ENCODE measurements at regions not wholly inside any gene's neighbourhood (a gene's known extent, or its start where the extent isn't known, plus 50 kb on each side); places are given as distances from the start of the nearest gene placed in this dataset.

DNA sequence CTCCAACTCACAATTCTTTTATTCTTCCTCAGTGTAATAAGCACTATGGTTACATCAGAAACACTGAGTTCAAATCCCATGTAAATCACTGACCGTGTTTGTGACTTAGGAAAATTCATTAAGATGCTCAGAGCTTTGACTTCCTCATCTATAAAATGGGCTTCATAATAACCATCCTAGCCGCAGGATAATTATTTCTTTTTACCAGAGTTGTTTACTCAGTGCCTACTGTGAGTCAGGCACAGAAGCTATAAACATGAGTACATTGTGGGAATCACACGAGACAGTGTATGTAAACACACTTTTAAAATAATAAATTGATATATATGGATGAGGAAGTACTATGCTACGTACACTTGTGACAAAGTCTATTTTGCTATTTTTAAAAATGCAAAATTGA, 296.3 kb upstream of the TENM3 start:
- intact Hi-C loops (cut with micrococcal nuclease) (no loop called here), in situ Hi-C loops (cut with MboI; ENCODE audit: low sequenced_read_pairs) (no loop called here), dilution Hi-C loops (cut with HindIII; ENCODE audit: low sequenced_read_pairs, unreplicated experiment) (no loop called here)
- H2AK9ac ChIP-seq (replicated peaks; ENCODE audit: low read depth, low read length, poor library complexity) = no peak overlapping the region
- no peak overlapping the region for H3K4me2 ChIP-seq (ENCODE audit: low read depth, low read length)
- no peaks in the 10 kb centered on the region for H3K9me3 ChIP-seq (ENCODE audit: control insufficient read depth, insufficient read depth, low read length)
- BruUV-seq (replicated peaks) = no TSS peak
- no peak overlapping the region for H2BK120ac ChIP-seq (ENCODE audit: low read depth, low read length)
- no peak overlapping the region for H2AFZ ChIP-seq (replicated peaks; ENCODE audit: low read length, poor library complexity)
- H3K9me1 ChIP-seq (ENCODE audit: insufficient read depth, low read length) = no peaks in the 10 kb centered on the region
- WGBS, 2 experiments (ENCODE audit: extremely low coverage in 2 of 2, insufficient read length in 1 of 2) = no CpG with 5 or more reads among the region's 4 CpGs
- H4K5ac ChIP-seq (ENCODE audit: low read depth, low read length) = no peak overlapping the region
- H2AK5ac ChIP-seq (ENCODE audit: low read depth, low read length) = no peak overlapping the region
- CTCF ChIA-PET = interaction anchor here (0.6 to 2.2 kb wide), 2 partner anchors 16 to 129 kb away, joined by 4 to 5 read pairs; no protein-coding TSS in a partner anchor
- DNase-seq = peak; percentile 58
- no peak overlapping the region for H3K23ac ChIP-seq (ENCODE audit: low read depth, low read length)
- H4K91ac ChIP-seq (ENCODE audit: insufficient read depth, low read depth, low read length) = no peak overlapping the region
- ATAC-seq (ENCODE audit: low read depth) = peak; percentile 77
- no peak overlapping the region for H3K18ac ChIP-seq (ENCODE audit: low read depth, low read length)
- no peak overlapping the region for H2BK15ac ChIP-seq (ENCODE audit: low read depth, low read length)
- POLR2A ChIA-PET (ENCODE audit: unreplicated experiment) = no interaction called here
- peak; percentile 68 for TF ChIP-seq FOS (IDR thresholded peaks at IDR 0.05; ENCODE audit: low read depth, low read length)
- TF ChIP-seq RCOR1 (IDR thresholded peaks at IDR 0.05; ENCODE audit: insufficient replicate concordance, low read length) = peak; percentile 74
- TF ChIP-seq, protein P1, sequence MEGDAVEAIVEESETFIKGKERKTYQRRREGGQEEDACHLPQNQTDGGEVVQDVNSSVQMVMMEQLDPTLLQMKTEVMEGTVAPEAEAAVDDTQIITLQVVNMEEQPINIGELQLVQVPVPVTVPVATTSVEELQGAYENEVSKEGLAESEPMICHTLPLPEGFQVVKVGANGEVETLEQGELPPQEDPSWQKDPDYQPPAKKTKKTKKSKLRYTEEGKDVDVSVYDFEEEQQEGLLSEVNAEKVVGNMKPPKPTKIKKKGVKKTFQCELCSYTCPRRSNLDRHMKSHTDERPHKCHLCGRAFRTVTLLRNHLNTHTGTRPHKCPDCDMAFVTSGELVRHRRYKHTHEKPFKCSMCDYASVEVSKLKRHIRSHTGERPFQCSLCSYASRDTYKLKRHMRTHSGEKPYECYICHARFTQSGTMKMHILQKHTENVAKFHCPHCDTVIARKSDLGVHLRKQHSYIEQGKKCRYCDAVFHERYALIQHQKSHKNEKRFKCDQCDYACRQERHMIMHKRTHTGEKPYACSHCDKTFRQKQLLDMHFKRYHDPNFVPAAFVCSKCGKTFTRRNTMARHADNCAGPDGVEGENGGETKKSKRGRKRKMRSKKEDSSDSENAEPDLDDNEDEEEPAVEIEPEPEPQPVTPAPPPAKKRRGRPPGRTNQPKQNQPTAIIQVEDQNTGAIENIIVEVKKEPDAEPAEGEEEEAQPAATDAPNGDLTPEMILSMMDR (conservative IDR thresholded peaks at IDR 0.05; ENCODE audit: low read depth, low read length) = no peak
- no peak for TF ChIP-seq CEBPB (IDR thresholded peaks at IDR 0.05; ENCODE audit: low read depth, low read length)
- no peak for TF ChIP-seq CHD1 (IDR thresholded peaks at IDR 0.05; ENCODE audit: low read depth, low read length)
- TF ChIP-seq, protein P2, sequence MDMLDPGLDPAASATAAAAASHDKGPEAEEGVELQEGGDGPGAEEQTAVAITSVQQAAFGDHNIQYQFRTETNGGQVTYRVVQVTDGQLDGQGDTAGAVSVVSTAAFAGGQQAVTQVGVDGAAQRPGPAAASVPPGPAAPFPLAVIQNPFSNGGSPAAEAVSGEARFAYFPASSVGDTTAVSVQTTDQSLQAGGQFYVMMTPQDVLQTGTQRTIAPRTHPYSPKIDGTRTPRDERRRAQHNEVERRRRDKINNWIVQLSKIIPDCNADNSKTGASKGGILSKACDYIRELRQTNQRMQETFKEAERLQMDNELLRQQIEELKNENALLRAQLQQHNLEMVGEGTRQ (IDR thresholded peaks at IDR 0.05; ENCODE audit: low read depth, low read length) = no peak
- peak; percentile 93 for TF ChIP-seq BHLHE40 (IDR thresholded peaks at IDR 0.05; ENCODE audit: low read depth, low read length)
- no peaks in the 10 kb centered on the region for H3K79me1 ChIP-seq (ENCODE audit: low read depth in 1 of 2, low read length in 2 of 2)
- H3K27ac ChIP-seq (ENCODE audit: insufficient read depth, low read length) = no peak overlapping the region
- no peak overlapping the region for H3K4ac ChIP-seq (ENCODE audit: low read depth, low read length)
- no peak overlapping the region for H4K8ac ChIP-seq (ENCODE audit: low read depth in 2 of 2, low read length in 2 of 2)
- H3K14ac ChIP-seq (replicated peaks; ENCODE audit: low read depth, low read length) = no peak overlapping the region
- H3K9ac ChIP-seq (ENCODE audit: low read depth, low read length) = no peak overlapping the region
- H3K36me3 ChIP-seq (ENCODE audit: control insufficient read depth, insufficient read depth, low read length) = no peaks in the 10 kb centered on the region
- H3K4me3 ChIP-seq (ENCODE audit: insufficient read depth, low read depth, low read length) = no peak overlapping the region
- H2BK20ac ChIP-seq (ENCODE audit: low read depth, low read length) = no peak overlapping the region
- H2BK5ac ChIP-seq (ENCODE audit: low read depth, low read length, poor library complexity, severe bottlenecking) = no peak overlapping the region
- H3K27me3 ChIP-seq (ENCODE audit: control insufficient read depth, insufficient read depth, low read length) = no peaks in the 10 kb centered on the region
- H3K4me1 ChIP-seq (ENCODE audit: control insufficient read depth, insufficient read depth, low read length) = no peaks in the 10 kb centered on the region
- H3K56ac ChIP-seq (ENCODE audit: extremely low read depth, insufficient read depth, low read length) = no peak overlapping the region
- no peaks in the 10 kb centered on the region for H4K20me1 ChIP-seq (ENCODE audit: insufficient read depth, low read length)

Data from IMR-90 (cell line).